Endothelial cell of umbilical vein (primary cell): ENCODE measurements at regions not wholly inside any gene's neighbourhood (a gene's known extent, or its start where the extent isn't known, plus 50 kb on each side); places are given as distances from the start of the nearest gene placed in this dataset.

Experiments
- BruUV-seq: library from RNA; stranded (reverse); fragments of 400-500 nt; replicated peaks from 2 replicates; lab custom pipeline; 2021; lab: Mats Ljungman, UMichigan
- CTCF ChIA-PET: fragments of 300-600, 350-600 bp; sonication (Branson Sonifier 250); formaldehyde crosslinking; loops from one replicate; lab custom pipeline; 2021; ENCODE audit warnings: antibody characterized with exemption, inconsistent platforms; lab: Charles Lee
- POLR2A ChIA-PET: fragments of 300-600, 350-600 bp; sonication (Branson Sonifier 250); formaldehyde crosslinking; loops from one replicate; lab custom pipeline; 2021; ENCODE audit warnings: antibody characterized with exemption, inconsistent platforms; lab: Charles Lee
- DNase-seq: peaks from one replicate; pipeline ENCODE4 v3.0.0-alpha.2; 2011; ENCODE audit warnings: low read depth, low spot score
- FAIRE-seq: peaks from 2 replicates; lab custom pipeline; 2011; peaks lifted over from hg19 to GRCh38; lab: Jason Lieb, UNC
- H2AFZ ChIP-seq: 2 replicates; pipeline ENCODE4 v1.6.0; 2012; ENCODE audit warnings: low read depth, low read length, control low read depth, inconsistent platforms
- H3K27ac ChIP-seq: 2 replicates; pipeline ENCODE4 v1.5.1; 2011; ENCODE audit warnings: low read depth, mild to moderate bottlenecking, control low read depth, low read length, moderate library complexity; ENCODE audit not compliant: insufficient read depth
- H3K27me3 ChIP-seq, 2 experiments: 2 replicates each; pipeline versions ENCODE4 v1.6.0 to v1.6.1; 2011; ENCODE audit warnings: low read length in 2 of 2, mixed read lengths in 1 of 2; ENCODE audit not compliant: control insufficient read depth in 2 of 2, insufficient read depth in 2 of 2
- H3K36me3 ChIP-seq, 2 experiments: 2 replicates in 1 of 2; 3 replicates in 1 of 2; pipeline ENCODE4 v1.5.1; 2011; ENCODE audit warnings: low read length in 2 of 2, mild to moderate bottlenecking in 1 of 2, moderate library complexity in 1 of 2; ENCODE audit not compliant: control insufficient read depth in 2 of 2, insufficient read depth in 2 of 2; ENCODE audit errors: extremely low read depth in 1 of 2
- H3K4me1 ChIP-seq: 3 replicates; pipeline ENCODE4 v1.5.1; 2011; ENCODE audit warnings: mild to moderate bottlenecking, low read length; ENCODE audit not compliant: control insufficient read depth, insufficient read depth; ENCODE audit errors: extremely low read depth
- H3K4me2 ChIP-seq: 2 replicates; pipeline ENCODE4 v1.6.1; 2011; ENCODE audit warnings: low read length, control low read depth, mixed read lengths; ENCODE audit not compliant: insufficient read depth
- H3K4me3 ChIP-seq, 3 experiments: fragments of 200-600 bp in 1 of 3; sonication (generic), shearing (Covaris generic) in 1 of 3; replicated peaks in 1 of 3; 2 replicates each; pipeline ENCODE4 v1.5.1; 2011 to 2016; ENCODE audit warnings: control low read depth in 3 of 3, low read length in 3 of 3, mild to moderate bottlenecking in 2 of 3, inconsistent platforms in 1 of 3, low read depth in 1 of 3, moderate library complexity in 1 of 3; ENCODE audit not compliant: insufficient read depth in 1 of 3
- H3K79me2 ChIP-seq: 2 replicates; pipeline ENCODE4 v1.6.0; 2012; ENCODE audit warnings: low read length, inconsistent platforms; ENCODE audit not compliant: control insufficient read depth, insufficient read depth
- H3K9ac ChIP-seq: replicated peaks from 2 replicates; pipeline ENCODE3; 2011; ENCODE audit warnings: low read length, control low read depth; ENCODE audit not compliant: insufficient read depth; ENCODE audit errors: extremely low read depth
- H3K9me1 ChIP-seq: replicated peaks from 3 replicates; pipeline ENCODE4 v1.6.0; 2011; ENCODE audit warnings: mild to moderate bottlenecking, low read length; ENCODE audit not compliant: control insufficient read depth, insufficient read depth; ENCODE audit errors: extremely low read depth
- H3K9me3 ChIP-seq: replicated peaks from 2 replicates; pipeline ENCODE4 v1.5.1; 2012; ENCODE audit warnings: low read length, inconsistent platforms; ENCODE audit not compliant: control insufficient read depth, insufficient read depth
- H4K20me1 ChIP-seq: replicated peaks from 2 replicates; pipeline ENCODE3; 2011; ENCODE audit warnings: mild to moderate bottlenecking, low read length; ENCODE audit not compliant: control insufficient read depth, insufficient read depth; ENCODE audit errors: extremely low read depth
- EZH2 ChIP-seq: IDR thresholded peaks from 2 replicates; pipeline ENCODE4 v1.6.1; 2012; ENCODE audit warnings: borderline replicate concordance, low read depth, mild to moderate bottlenecking, moderate library complexity, low read length, inconsistent platforms; ENCODE audit not compliant: severe bottlenecking
- FOS ChIP-seq: IDR thresholded peaks from 2 replicates; pipeline ENCODE4 v1.6.1; 2011; ENCODE audit warnings: mild to moderate bottlenecking, low read length, moderate library complexity, borderline replicate concordance; ENCODE audit not compliant: insufficient read depth
- GATA2 ChIP-seq: IDR thresholded peaks from 2 replicates; pipeline ENCODE4 v1.7.0; 2011; ENCODE audit warnings: low read depth, mild to moderate bottlenecking, moderate library complexity, mixed read lengths, low read length; ENCODE audit not compliant: insufficient read length, insufficient read depth
- JUN ChIP-seq: IDR thresholded peaks from 2 replicates; pipeline ENCODE4 v1.6.1; 2011; ENCODE audit warnings: borderline replicate concordance, low read depth; ENCODE audit not compliant: insufficient read length, insufficient read depth
- MYC ChIP-seq: IDR thresholded peaks from one replicate; pipeline ENCODE4 v1.6.1; 2011; ENCODE audit warnings: mild to moderate bottlenecking, low read depth, low read length
- POLR2A ChIP-seq: IDR thresholded peaks from 2 replicates; pipeline ENCODE4 v1.6.1; 2012; ENCODE audit warnings: low read depth, mild to moderate bottlenecking, control low read depth, low read length
- POLR2AphosphoS5 ChIP-seq: IDR thresholded peaks from 2 replicates; pipeline ENCODE4 v1.6.1; 2012; ENCODE audit warnings: low read depth, mild to moderate bottlenecking, control low read depth, low read length, moderate library complexity; ENCODE audit not compliant: insufficient read depth
- dilution Hi-C: fragments of 300-500 bp; cut with MboI; formaldehyde crosslinking; loops from one replicate; pipeline ENCODE4 v1.15.0; 2019; ENCODE audit warnings: low sequenced_read_pairs; ENCODE audit not compliant: extremely low pct_ligation_motif_present
- intact Hi-C: fragments of 100-400 bp; cut with micrococcal nuclease; formaldehyde crosslinking; loops from one replicate; pipeline ENCODE4 v1.10.0; 2022

- CTCF ChIA-PET: interaction anchor here (1.1 kb wide), 1 partner anchor 9 kb away, joined by 3 read pairs; no protein-coding TSS in a partner anchor
These were observed 387.6 kb downstream of the DCDC2C start for GRCh38 chr2:4090668-4091630.

DNA sequence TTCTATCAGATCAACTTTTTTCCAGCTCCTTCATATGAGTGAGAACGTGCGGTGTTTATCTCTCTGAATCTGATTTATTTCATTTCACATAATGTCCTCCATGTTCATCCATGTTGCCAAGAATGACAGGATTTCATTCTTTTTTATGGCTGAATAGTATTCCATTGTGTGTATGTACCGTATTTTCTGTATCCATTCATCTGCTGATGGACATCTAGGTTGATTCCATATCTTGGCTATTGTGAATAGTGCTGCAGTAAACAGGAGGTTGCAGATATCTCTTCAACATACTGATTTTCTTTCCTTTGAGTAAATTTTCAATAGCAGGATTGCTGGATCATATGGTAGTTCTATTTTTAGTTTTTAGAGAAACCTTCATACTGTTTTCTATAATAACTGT is 388.5 kb downstream of the DCDC2C start:
- TF ChIP-seq POLR2A: no peak
- no peak for TF ChIP-seq POLR2AphosphoS5
- TF ChIP-seq EZH2: no peak
- TF ChIP-seq JUN: no peak
- no peak for TF ChIP-seq FOS
- no peak for TF ChIP-seq MYC
- TF ChIP-seq GATA2: no peak
- no peaks in the 10 kb centered on the region for H3K36me3 ChIP-seq
- no peaks in the 10 kb centered on the region for H3K79me2 ChIP-seq
- FAIRE-seq (no peak), DNase-seq (no peak)
- no peaks in the 10 kb centered on the region for H3K4me1 ChIP-seq
- no peaks in the 10 kb centered on the region for H4K20me1 ChIP-seq
- dilution Hi-C loops: no loop called here
- H3K27me3 ChIP-seq: no peaks in the 10 kb centered on the region
- H3K27ac ChIP-seq: no peak overlapping the region
- no peak overlapping the region for H3K4me2 ChIP-seq
- no peak overlapping the region for H2AFZ ChIP-seq
- no peak overlapping the region for H3K4me3 ChIP-seq
- POLR2A ChIA-PET: no interaction called here
- no peaks in the 10 kb centered on the region for H3K9me1 ChIP-seq
- no peak overlapping the region for H3K9ac ChIP-seq
- BruUV-seq: no TSS peak
- H3K9me3 ChIP-seq: no peaks in the 10 kb centered on the region
- CTCF ChIA-PET: interaction anchor here (1.1 kb wide), 1 partner anchor 8 kb away, joined by 3 read pairs; no protein-coding TSS in a partner anchor
- intact Hi-C loops: no loop called here

More at GRCh38 chr2:4090668-4091630, 387.6 kb downstream of the DCDC2C start:
- Histone ChIP-seq H3K4me1 (no peaks in the 10 kb centered on the region), H4K20me1 (no peaks in the 10 kb centered on the region), H3K4me3 (no peak overlapping the region), H3K27me3 (no peaks in the 10 kb centered on the region), H3K27ac (no peak overlapping the region), H3K9me3 (no peaks in the 10 kb centered on the region), H3K36me3 (no peaks in the 10 kb centered on the region), H3K9ac (no peak overlapping the region), H3K9me1 (no peaks in the 10 kb centered on the region), H2AFZ (no peak overlapping the region), H3K4me2 (no peak overlapping the region), H3K79me2 (no peaks in the 10 kb centered on the region)
- no peak for TF ChIP-seq MYC
- no TSS peak for BruUV-seq
- intact Hi-C loops: no loop called here
- DNase-seq: no peak
- POLR2A ChIA-PET: interaction anchor here (0.7 kb wide), 1 partner anchor 212 kb away, joined by 6 read pairs; no protein-coding TSS in a partner anchor
- dilution Hi-C loops: no loop called here
- no peak for FAIRE-seq
